GM12891 (cell line): ENCODE measurements at regions not wholly inside any gene's neighbourhood (a gene's known extent, or its start where the extent isn't known, plus 50 kb on each side); places are given as distances from the start of the nearest gene placed in this dataset.
A peak's percentile ranks its signal among the peaks of the same experiment; 100 is the strongest.

Experiments used
- DNase-seq: peaks from one replicate; pipeline ENCODE4 v3.0.0; 2011; ENCODE audit warnings: low spot score; ENCODE audit not compliant: insufficient read length
- FAIRE-seq: peaks from 2 replicates; lab custom pipeline; 2011; peaks lifted over from hg19 to GRCh38; lab: Jason Lieb, UNC
- PAX5 ChIP-seq: IDR thresholded peaks from 2 replicates; pipeline ENCODE4 v1.6.1; 2011; ENCODE audit warnings: low read length, moderate library complexity, mild to moderate bottlenecking; ENCODE audit not compliant: insufficient read depth, severe bottlenecking
- POLR2A ChIP-seq: IDR thresholded peaks from 2 replicates; pipeline ENCODE4 v1.6.1; 2011; ENCODE audit warnings: low read depth, low read length, control low read depth
- POLR2AphosphoS5 ChIP-seq: IDR thresholded peaks from 2 replicates; pipeline ENCODE4 v1.6.1; 2011; ENCODE audit warnings: low read depth, low read length, control low read depth
- POU2F2 ChIP-seq: IDR thresholded peaks from 2 replicates; pipeline ENCODE4 v1.6.1; 2011; ENCODE audit warnings: low read depth, mild to moderate bottlenecking, control low read depth, low read length, moderate library complexity
- SPI1 ChIP-seq: IDR thresholded peaks from 2 replicates; pipeline ENCODE4 v1.6.1; 2011; ENCODE audit warnings: low read depth, low read length, control low read depth
- TAF1 ChIP-seq: IDR thresholded peaks from 2 replicates; pipeline ENCODE4 v1.6.1; 2011; ENCODE audit warnings: low read depth, low read length, control low read depth

DNA sequence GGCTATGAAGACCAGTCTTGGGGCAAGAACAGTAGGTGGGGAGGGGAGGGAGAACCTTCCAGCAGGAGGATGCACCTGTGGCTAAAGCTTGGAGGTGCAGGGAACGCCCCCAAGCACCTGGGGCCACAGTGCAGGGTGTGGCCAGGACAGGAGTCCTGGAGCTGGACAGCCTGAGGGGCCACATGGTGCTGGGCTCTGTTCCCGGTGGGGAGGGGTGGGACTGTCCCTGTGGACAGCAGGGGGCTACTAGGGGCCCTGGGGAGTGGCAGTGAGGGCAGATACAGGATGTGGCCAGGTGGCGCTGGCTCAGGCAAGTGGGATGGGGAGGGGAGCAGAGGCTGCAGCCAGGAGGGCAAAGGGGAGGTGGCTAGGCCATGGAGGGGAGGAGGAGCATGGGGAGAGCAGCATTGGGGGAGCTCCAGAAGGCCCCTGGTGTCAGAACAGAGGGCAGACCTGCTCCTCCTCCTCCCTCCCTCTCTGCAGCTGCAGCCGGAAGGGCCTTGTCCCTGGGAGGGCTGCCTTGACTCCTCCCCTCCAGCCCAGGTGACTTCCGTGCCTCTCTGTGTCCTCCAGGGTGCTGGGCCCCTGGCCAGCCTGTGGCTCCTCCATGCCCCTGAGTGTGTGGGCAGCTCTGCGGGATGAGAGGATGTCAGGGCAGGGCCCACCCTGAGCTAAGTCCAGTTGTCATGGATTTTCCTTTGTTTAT, 68.4 kb upstream of the DLK1 start:
- TF ChIP-seq PAX5: no peak
- TF ChIP-seq POU2F2: no peak
- TF ChIP-seq TAF1: no peak
- no peak for TF ChIP-seq POLR2A
- no peak for TF ChIP-seq SPI1
- no peak for TF ChIP-seq POLR2AphosphoS5
- DNase-seq (no peak), FAIRE-seq (no peak)

DNA sequence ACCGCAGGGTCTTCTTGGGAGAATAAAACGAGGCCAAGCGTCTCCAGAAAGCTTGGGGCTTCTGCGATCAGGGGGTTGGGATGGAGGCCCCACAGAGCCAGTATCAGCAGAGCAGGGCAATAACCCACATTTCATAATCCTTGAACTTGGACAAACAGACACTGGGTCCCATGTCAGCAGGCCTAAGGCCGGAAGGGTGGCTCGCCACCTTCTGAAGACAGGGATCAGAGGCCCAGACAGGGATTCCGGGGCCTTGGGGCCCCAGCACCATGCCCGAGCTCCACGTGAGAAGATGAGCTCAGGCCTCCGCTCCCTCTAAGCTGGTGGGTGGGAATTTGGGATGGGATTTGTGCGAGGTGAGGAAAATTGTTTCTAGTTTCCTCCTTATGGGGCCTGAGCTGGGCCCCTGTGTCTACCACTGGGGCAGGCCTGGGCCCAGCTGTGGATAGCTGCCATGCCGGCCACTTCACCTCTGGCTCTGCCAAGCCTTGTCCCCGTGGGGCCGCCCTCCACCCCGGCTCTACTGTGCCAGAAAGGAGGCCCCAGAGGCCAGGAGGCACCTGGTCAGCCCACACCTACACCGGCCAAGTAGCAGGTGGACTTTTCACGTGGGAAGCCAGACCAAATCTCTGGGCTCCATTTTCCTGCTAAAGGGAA, 67.2 kb upstream of the DLK1 start:
- FAIRE-seq (no peak), DNase-seq (no peak)
- no peak for TF ChIP-seq TAF1
- no peak for TF ChIP-seq SPI1
- TF ChIP-seq POU2F2: no peak
- TF ChIP-seq POLR2A: no peak
- TF ChIP-seq PAX5: no peak
- no peak for TF ChIP-seq POLR2AphosphoS5

GRCh38 chr14:100660498-100660881, 66.2 kb upstream of the DLK1 start:
- no peak for DNase-seq
- TF ChIP-seq POLR2A (no peak), SPI1 (no peak), POU2F2 (no peak), POLR2AphosphoS5 (no peak), PAX5 (no peak), TAF1 (no peak)
- no peak for FAIRE-seq

DNA sequence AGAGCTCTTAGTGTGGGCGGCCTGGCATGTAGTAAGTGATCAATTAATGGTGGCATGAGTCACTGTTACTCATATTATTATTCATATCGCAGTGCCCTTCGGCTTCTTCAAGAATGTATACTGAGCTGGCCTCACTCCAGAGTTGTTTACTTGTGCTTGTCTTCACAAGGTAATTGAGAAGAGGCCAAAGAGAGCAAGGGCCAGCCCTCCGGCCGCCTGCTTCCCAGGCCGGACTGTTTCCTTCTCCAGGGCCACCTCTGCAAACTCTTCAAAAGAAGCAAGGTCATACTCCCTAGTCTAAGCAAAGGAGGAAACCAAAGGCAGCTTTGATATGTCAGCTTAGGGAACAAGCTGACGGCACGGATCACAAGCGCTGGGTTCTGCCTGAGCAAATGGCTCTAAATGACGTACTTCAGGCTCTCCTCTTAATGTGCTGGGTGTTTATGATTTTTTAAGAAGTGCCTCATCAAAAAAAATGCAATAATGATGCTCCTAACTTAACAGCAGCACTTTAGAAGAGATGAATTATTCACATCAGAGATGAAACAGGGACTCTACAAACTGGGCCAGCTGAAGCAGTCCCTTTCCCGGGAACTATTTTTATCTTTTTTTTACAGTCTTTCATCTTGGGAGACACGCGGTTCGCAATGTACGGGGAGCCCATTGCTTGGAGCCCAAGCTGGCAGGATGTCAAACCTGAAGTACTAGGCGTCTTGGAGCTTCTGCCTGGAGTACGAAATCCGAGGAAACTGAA, 65.6 kb upstream of the DLK1 start:
- FAIRE-seq: no peak
- TF ChIP-seq PAX5 (no peak), POLR2AphosphoS5 (no peak), SPI1 (no peak), POU2F2 (no peak), POLR2A (no peak), TAF1 (no peak)
- no peak for DNase-seq

- TF ChIP-seq POU2F2: no peak
- TF ChIP-seq PAX5: no peak
- TF ChIP-seq SPI1: no peak
- TF ChIP-seq POLR2A: no peak
- no peak for TF ChIP-seq TAF1
- TF ChIP-seq POLR2AphosphoS5: no peak
- DNase-seq: peak; percentile 67
- FAIRE-seq: peak; percentile 82
Measured at GRCh38 chr14:100662879-100663760, 63.6 kb upstream of the DLK1 start.

DNA sequence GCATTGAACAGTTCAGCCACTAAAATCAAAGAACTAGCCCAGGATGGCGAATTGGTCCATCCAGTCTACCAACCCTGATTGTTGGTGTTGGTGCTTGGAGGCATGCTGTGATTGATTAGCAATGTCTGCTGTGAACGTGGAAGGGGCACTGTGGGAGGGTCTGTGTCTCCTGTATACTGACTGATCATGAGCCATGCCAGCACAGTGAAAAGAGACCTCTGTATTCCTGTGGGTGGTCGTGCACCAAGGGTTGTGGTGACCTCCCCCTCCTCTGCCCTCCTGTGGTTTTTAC, 63.0 kb upstream of the DLK1 start:
- DNase-seq (no peak), FAIRE-seq (peak; percentile 20)
- TF ChIP-seq POU2F2 (no peak), SPI1 (no peak), POLR2A (no peak), POLR2AphosphoS5 (no peak), TAF1 (no peak), PAX5 (no peak)

- DNase-seq (no peak), FAIRE-seq (no peak)
- TF ChIP-seq PAX5: no peak
- no peak for TF ChIP-seq POU2F2
- no peak for TF ChIP-seq TAF1
- TF ChIP-seq POLR2A: no peak
- TF ChIP-seq POLR2AphosphoS5: no peak
- TF ChIP-seq SPI1: no peak
Measured at GRCh38 chr14:100664231-100664630, 62.5 kb upstream of the DLK1 start.

DNA sequence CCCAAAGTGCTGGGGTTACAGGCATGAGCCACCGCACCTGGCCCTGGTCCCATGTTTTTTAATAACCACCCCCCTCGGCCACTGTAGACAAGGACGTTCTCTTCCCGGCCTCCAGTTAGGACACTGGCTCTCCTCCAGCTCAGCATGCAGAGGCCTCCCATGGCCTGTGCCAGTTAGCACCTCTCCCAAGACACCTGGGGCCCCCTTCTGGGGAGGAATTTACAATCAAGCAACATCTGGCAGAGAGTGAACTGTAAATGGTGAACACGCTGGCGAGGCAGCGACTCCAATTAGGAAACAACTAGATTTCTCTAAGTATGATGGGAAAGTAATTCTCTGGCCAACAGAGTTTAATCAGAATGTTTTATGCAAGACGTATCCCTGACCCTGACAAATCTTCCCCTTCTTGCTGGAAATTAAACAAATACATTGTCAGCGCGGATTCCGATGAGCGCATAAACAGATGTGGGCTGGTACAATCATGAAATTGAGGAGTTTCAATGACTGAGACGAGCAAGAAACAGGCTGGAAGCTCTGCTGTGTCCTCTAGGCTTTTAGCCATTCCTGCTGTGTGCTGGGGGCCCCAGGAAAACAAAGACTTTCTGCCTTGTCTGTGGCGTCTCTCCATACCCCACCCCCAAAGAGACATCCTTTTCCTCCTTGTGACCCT, 61.7 kb upstream of the DLK1 start:
- no peak for FAIRE-seq
- TF ChIP-seq SPI1 (no peak), POLR2A (no peak), TAF1 (no peak), POU2F2 (no peak), POLR2AphosphoS5 (no peak), PAX5 (no peak)

More for the DNA sequence above, 61.7 kb upstream of the DLK1 start:
- no peak for DNase-seq
